ENCODE measurements at regions not wholly inside any gene's neighbourhood (a gene's known extent, or its start where the extent isn't known, plus 50 kb on each side); places are given as distances from the start of the nearest gene placed in this dataset.

DNA sequence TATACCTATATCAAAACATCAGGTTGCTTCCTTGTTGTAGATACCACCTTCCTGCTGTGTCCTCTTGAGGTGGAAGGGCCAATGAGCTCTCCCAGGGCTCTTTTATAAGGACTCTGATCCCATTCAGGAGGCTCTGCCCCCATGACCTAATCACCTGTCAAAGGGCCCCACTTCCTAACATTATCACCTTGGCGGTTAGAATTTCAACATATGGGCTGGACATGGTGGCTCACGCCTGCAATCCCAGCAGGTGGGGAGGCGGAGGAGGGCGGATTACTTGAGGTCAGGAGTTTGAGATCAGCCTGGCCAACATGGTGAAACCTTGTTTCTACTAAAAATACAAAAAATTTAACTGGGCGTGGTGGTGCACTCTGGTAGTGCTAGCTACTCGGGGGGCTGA, 86.4 kb downstream of the HAPSTR1 start:
- TF ChIP-seq, protein P1, sequence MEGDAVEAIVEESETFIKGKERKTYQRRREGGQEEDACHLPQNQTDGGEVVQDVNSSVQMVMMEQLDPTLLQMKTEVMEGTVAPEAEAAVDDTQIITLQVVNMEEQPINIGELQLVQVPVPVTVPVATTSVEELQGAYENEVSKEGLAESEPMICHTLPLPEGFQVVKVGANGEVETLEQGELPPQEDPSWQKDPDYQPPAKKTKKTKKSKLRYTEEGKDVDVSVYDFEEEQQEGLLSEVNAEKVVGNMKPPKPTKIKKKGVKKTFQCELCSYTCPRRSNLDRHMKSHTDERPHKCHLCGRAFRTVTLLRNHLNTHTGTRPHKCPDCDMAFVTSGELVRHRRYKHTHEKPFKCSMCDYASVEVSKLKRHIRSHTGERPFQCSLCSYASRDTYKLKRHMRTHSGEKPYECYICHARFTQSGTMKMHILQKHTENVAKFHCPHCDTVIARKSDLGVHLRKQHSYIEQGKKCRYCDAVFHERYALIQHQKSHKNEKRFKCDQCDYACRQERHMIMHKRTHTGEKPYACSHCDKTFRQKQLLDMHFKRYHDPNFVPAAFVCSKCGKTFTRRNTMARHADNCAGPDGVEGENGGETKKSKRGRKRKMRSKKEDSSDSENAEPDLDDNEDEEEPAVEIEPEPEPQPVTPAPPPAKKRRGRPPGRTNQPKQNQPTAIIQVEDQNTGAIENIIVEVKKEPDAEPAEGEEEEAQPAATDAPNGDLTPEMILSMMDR (IDR thresholded peaks at IDR 0.05): no peak
- TF ChIP-seq POLR2A (IDR thresholded peaks at IDR 0.05): no peak

All from uterus (tissue), 2 donors.